GM23338 (cell line): ENCODE measurements at regions not wholly inside any gene's neighbourhood (a gene's known extent, or its start where the extent isn't known, plus 50 kb on each side); places are given as distances from the start of the nearest gene placed in this dataset.
"Not testable (repeated sequence)": the region's sequence is repeated elsewhere in the genome, so short reads cannot be mapped to it uniquely, and the experiment has no call there.

Source experiments
- CREB1 ChIP-seq: fragments of 250-450 bp; sonication (Bioruptor Pico); IDR thresholded peaks from 2 replicates; pipeline ENCODE4 v1.5.0; 2020; ENCODE audit warnings: low read depth, mild to moderate bottlenecking, moderate library complexity
- EZH2 ChIP-seq: fragments of 200-600 bp; sonication (generic); IDR thresholded peaks from one replicate; pipeline ENCODE4 v1.8.0; 2017; ENCODE audit warnings: antibody characterized with exemption, mild to moderate bottlenecking, low read depth; ENCODE audit not compliant: unreplicated experiment
- EZH2phosphoT487 ChIP-seq: fragments of 200-600 bp; sonication (generic); IDR thresholded peaks from one replicate; pipeline ENCODE4 v1.8.1; 2018; ENCODE audit warnings: antibody characterized with exemption; ENCODE audit not compliant: unreplicated experiment
- POLR2AphosphoS5 ChIP-seq: IDR thresholded peaks from 2 replicates; pipeline ENCODE4 v1.6.1; 2016; ENCODE audit warnings: antibody characterized with exemption, low read depth
- REST ChIP-seq: IDR thresholded peaks from one replicate; pipeline ENCODE4 v1.6.1; 2018; ENCODE audit warnings: antibody characterized with exemption; ENCODE audit not compliant: unreplicated experiment
- STAT1 ChIP-seq: IDR thresholded peaks from one replicate; pipeline ENCODE4 v1.6.1; 2016; ENCODE audit warnings: antibody characterized with exemption; ENCODE audit not compliant: unreplicated experiment
- ZNF114 ChIP-seq: fragments of 250-450 bp; sonication (Bioruptor Pico); IDR thresholded peaks from 2 replicates; pipeline ENCODE4 v1.5.0; 2020; ENCODE audit warnings: mild to moderate bottlenecking, moderate library complexity
- ZNF331 ChIP-seq: fragments of 250-450 bp; sonication (Bioruptor Pico); IDR thresholded peaks from 2 replicates; pipeline ENCODE4 v1.5.0; 2020; ENCODE audit warnings: low read depth, mild to moderate bottlenecking, moderate library complexity
- TF ChIP-seq, protein P1 (sequence below), 2 experiments: fragments of 200-600 bp in 1 of 2; sonication (generic) in 1 of 2; conservative IDR thresholded peaks; 2 replicates each; pipeline versions ENCODE4 v1.5.1 to v1.6.1; 2016 to 2017; ENCODE audit warnings: antibody characterized with exemption in 2 of 2, low read depth in 2 of 2, mild to moderate bottlenecking in 2 of 2, moderate library complexity in 1 of 2
- TF ChIP-seq, protein P2 (sequence below): fragments of 250-450 bp; sonication (Bioruptor Pico); IDR thresholded peaks from 2 replicates; pipeline ENCODE4 v1.5.0; 2020; ENCODE audit warnings: mild to moderate bottlenecking, moderate library complexity

GRCh38 chr4:52207146-52207545, 156.0 kb downstream of the SPATA18 start:
- TF ChIP-seq, protein P1, sequence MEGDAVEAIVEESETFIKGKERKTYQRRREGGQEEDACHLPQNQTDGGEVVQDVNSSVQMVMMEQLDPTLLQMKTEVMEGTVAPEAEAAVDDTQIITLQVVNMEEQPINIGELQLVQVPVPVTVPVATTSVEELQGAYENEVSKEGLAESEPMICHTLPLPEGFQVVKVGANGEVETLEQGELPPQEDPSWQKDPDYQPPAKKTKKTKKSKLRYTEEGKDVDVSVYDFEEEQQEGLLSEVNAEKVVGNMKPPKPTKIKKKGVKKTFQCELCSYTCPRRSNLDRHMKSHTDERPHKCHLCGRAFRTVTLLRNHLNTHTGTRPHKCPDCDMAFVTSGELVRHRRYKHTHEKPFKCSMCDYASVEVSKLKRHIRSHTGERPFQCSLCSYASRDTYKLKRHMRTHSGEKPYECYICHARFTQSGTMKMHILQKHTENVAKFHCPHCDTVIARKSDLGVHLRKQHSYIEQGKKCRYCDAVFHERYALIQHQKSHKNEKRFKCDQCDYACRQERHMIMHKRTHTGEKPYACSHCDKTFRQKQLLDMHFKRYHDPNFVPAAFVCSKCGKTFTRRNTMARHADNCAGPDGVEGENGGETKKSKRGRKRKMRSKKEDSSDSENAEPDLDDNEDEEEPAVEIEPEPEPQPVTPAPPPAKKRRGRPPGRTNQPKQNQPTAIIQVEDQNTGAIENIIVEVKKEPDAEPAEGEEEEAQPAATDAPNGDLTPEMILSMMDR (conservative IDR thresholded peaks at IDR 0.05; ENCODE audit: low read depth in 2 of 2): not testable (repeated sequence)
- TF ChIP-seq EZH2phosphoT487; EZH2; POLR2AphosphoS5; REST; ZNF331 (CRISPR knock-in tag); CREB1 (CRISPR knock-in tag); ZNF114 (CRISPR knock-in tag); STAT1: not testable (repeated sequence)
- TF ChIP-seq, protein P2, sequence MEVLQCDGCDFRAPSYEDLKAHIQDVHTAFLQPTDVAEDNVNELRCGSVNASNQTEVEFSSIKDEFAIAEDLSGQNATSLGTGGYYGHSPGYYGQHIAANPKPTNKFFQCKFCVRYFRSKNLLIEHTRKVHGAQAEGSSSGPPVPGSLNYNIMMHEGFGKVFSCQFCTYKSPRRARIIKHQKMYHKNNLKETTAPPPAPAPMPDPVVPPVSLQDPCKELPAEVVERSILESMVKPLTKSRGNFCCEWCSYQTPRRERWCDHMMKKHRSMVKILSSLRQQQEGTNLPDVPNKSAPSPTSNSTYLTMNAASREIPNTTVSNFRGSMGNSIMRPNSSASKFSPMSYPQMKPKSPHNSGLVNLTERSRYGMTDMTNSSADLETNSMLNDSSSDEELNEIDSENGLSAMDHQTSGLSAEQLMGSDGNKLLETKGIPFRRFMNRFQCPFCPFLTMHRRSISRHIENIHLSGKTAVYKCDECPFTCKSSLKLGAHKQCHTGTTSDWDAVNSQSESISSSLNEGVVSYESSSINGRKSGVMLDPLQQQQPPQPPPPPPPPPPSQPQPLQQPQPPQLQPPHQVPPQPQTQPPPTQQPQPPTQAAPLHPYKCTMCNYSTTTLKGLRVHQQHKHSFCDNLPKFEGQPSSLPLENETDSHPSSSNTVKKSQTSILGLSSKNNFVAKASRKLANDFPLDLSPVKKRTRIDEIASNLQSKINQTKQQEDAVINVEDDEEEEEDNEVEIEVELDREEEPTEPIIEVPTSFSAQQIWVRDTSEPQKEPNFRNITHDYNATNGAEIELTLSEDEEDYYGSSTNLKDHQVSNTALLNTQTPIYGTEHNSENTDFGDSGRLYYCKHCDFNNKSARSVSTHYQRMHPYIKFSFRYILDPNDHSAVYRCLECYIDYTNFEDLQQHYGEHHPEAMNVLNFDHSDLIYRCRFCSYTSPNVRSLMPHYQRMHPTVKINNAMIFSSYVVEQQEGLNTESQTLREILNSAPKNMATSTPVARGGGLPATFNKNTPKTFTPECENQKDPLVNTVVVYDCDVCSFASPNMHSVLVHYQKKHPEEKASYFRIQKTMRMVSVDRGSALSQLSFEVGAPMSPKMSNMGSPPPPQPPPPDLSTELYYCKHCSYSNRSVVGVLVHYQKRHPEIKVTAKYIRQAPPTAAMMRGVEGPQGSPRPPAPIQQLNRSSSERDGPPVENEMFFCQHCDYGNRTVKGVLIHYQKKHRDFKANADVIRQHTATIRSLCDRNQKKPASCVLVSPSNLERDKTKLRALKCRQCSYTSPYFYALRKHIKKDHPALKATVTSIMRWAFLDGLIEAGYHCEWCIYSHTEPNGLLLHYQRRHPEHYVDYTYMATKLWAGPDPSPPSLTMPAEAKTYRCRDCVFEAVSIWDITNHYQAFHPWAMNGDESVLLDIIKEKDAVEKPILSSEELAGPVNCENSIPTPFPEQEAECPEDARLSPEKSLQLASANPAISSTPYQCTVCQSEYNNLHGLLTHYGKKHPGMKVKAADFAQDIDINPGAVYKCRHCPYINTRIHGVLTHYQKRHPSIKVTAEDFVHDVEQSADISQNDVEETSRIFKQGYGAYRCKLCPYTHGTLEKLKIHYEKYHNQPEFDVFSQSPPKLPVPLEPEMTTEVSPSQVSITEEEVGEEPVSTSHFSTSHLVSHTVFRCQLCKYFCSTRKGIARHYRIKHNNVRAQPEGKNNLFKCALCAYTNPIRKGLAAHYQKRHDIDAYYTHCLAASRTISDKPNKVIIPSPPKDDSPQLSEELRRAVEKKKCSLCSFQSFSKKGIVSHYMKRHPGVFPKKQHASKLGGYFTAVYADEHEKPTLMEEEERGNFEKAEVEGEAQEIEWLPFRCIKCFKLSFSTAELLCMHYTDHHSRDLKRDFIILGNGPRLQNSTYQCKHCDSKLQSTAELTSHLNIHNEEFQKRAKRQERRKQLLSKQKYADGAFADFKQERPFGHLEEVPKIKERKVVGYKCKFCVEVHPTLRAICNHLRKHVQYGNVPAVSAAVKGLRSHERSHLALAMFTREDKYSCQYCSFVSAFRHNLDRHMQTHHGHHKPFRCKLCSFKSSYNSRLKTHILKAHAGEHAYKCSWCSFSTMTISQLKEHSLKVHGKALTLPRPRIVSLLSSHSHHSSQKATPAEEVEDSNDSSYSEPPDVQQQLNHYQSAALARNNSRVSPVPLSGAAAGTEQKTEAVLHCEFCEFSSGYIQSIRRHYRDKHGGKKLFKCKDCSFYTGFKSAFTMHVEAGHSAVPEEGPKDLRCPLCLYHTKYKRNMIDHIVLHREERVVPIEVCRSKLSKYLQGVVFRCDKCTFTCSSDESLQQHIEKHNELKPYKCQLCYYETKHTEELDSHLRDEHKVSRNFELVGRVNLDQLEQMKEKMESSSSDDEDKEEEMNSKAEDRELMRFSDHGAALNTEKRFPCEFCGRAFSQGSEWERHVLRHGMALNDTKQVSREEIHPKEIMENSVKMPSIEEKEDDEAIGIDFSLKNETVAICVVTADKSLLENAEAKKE: not testable (repeated sequence)
